ENCODE measurements at regions not wholly inside any gene's neighbourhood (a gene's known extent, or its start where the extent isn't known, plus 50 kb on each side); places are given as distances from the start of the nearest gene placed in this dataset.

DNA sequence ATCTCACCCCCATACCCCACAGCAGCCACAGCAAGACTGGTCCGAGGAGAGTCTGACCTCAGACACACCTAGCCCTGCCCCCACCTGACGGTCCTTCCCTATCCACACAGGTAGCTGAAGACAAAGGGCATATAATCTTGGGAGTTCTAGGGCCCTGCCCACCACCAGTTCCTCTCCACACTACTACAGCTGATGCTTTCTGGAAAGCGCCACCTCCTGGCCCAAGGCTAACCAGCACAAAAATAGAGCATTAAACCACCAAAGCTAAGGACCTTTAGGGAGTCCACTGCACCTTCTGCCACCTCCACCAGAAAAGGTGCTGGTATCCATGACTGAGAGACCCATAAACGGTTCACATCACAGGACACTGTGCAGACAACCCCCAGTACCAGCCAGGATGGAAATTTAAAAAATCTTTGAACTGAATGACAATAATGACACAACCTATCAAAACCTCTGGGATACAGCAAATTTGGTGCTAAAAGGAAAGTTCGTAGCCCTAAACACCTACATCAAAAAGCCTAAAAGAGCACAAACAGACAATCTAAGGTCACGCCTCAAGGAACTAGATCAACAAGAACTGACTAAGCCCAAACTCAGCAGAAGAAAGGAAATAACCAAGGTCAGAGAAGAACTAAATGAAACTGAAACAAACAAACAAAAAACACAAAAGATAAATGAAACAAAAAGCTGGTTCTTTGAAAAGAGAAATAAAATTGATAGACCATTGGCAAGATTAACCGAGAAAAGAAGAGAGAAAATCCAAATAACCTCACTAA is 122.1 kb upstream of the TPRG1 start:
- DNase-seq = peak; percentile 14

DNA sequence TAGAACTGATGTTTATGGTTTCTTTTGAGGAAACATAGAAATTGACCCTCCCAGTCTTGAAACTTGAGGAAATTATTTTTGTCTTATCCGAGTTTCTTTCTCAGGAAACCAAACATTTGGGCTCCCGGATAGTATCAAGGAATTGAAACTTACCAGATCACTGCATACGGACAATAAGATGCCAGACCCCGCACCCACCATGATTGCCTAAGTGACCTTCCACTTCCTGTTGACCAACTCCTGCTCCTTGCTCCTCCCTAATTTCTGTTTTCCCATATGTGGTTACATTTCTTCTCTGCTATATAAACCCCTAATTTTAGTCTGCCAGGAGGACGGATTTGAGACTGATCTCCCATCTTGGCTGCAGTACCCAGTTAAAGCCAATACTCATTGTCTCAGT is 118.4 kb upstream of the TPRG1 start:
- DNase-seq = no peak

DNA sequence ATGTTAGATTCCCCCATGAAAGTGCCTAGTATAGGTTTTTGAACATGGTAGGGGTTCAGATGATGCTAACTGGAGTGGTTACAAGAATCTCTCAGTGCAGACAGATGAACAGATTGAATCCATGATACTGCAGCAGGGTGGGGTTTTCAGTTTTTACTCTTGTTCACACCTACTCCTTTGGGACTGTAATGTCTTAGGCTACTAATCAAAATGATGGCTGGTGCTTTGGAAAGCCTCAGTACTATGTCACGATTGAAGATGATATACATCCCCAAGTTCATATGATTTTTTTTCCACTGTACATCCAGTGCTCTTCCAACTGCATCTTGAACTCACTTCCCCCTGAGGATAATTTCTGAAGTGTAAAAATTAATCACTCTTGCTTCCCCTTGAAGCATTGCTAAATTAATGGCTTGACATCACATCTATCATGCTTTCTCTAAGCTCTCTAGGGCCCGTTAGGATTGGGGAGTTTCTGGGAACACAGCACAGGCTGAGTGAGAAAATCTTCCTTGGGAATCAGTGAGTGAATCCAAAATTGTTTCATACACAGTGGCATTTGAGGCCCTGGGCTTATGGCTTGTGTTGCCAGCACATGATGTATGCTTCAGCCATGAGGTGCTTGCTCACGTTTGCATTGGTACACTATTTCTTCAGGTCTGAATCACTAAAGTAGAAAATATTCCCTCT is 115.0 kb upstream of the TPRG1 start:
- no peak for DNase-seq

DNA sequence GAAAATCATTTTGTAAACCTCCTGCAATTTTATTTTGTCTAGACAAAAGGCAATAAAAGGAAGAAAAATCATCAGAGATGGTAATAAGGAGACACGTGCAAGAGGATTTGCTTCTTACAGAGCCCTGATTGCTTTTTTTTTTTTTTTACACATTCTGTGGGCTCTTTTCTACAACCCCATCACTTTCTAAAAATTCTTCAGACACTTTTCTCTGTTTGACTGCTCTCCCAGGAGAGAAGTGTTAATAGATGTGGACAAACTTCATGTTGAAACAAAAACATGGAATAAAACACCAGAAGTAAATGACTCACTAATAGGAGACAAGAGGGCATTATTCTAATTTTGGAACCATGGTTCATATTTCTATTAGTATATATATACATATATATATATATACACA is 114.4 kb upstream of the TPRG1 start:
- no peak for DNase-seq

DNA sequence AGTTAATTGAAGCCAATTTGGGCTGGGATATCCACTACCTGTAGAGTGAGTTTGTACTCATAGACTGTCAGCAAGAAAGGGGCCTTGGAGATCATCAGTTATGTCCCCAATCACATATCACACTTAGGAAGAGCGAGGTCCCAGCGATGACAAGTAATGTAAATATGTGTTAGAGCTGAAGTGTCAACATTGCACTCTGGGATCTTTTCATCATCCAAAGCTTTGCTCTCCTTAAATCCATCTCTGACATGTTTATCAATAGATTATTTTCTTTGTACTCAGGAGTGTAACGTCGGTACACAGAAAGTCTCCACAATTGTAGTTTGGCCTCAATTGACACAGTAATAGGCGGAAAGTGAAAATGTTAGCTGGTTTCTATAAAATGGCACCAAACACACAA is 113.7 kb upstream of the TPRG1 start:
- DNase-seq = no peak

DNA sequence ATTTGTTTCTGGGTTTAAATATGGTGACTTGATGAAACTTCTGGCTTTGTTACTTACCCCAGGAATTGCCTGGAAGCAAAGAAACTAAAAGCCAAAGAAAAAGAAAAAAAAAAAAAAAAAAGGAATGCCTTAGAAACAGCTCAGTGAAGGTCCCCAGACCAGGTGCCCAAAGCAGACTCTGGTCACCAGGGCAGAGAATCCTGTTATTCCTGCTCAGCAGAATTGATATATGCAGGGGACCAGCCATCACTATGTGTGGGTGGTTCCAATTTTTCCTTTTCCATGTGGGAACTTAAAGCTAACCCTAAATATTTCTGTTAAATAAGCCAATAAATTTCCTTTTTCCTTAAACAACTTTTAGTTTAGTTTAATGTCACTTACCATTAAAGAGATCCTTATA is 100.8 kb upstream of the TPRG1 start:
- no peak for DNase-seq

DNA sequence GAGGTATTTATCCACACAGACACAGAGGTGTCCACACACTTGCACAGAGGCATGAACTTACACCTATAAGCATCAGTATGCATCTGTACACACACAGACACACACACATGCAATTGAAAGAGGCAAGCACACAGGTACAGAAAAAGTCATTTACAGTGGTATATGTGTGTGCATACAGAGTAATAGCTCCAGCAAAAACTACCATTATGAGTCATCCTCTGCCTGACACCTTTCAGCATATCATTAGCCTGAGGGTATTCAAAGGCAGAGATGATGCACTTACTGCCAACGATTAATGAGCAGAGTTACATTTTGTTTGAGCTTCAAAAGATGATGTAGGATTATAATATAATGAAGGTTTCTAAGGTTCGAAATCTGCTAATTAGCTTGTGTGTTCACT is 100.3 kb upstream of the TPRG1 start:
- DNase-seq = no peak

DNA sequence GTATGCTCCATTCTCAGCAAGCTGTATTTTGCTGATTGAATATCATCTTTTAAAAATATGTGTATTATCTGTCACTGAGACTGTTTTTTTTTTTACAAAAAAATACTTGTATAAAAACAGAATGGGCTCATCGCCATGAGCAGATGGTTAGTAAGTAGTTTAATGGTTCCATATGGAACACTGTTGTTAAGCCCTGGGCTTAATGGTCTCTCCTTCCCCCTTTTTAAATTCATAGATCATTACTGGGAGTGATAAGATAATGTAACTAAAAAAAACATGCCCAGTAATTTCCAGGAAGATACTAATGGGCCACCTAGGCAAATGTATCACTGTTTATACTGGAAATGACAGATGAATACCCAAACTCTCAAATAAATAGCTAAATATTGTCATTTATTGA is 95.3 kb upstream of the TPRG1 start:
- DNase-seq = no peak

DNA sequence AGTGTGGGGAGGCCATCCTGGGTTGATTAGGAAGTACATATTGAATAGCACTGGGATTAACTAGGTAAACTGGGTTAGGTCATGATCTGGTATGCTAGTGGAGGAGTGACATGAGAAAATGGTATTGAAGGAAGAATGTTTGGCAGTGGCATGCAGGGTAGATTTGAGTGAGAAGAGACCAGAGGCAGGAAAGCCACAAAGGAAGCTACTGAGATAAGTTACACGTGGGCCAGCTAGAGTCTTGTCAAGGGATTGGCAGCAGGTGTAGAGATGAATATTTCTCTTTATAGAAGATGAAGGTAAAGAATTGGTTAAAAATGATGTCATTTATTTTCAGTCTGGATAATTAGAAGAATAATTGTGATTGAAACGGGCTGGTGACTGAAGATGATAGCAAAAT is 91.0 kb upstream of the TPRG1 start:
- DNase-seq = no peak

DNA sequence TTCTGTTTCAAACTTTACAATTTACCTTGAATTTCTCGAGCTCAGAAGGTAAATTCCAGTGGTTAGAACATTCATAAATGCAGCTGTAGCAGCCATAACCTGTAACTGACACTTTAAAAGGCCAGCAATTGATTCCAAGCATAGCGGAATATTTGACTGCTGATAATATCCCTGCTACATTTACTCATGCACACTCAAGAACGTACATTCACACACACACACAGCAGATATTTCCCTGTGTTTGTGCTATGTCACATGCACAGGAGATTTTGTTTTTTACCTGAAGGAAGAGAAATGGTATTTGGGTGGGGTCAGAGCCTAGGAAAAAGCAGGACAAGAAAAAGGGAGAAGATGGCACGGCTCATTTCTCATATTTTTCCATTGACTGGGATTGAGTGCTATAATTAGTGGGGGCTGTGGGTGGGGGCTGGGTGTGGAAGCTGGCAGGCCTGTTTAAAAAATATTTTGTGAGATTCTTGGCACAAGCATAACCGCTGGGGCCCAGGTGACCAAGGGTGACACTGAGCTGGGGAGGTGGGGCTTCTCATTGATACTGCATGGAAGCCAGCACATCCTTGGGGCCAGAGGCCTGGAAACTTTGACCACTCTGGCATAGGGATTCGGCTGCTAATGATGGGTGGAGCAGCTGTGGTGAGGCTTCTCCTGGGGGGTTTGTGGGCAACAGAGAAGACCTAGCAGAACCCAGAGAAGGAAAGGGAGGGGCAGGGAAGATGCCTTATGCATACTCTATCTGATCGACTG is 88.9 kb upstream of the TPRG1 start:
- DNase-seq = no peak

DNA sequence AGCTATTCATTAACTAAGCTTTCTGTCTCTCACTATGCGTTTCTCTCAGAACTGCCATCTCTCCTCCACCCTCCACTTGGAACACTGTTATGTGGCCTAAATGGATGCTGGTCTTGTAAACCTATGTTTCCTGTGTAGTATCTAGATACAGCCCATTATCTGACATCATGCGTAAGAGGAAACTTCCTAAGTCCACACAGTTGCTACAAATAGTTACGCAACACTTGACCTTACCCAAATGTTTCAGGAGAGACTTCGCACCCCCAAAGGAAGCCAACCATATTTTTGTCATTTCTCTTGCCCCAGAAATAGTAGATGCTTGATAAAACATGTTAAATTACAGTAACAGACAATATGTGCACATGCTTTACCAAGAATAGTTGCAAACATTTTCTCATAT is 87.2 kb upstream of the TPRG1 start:
- DNase-seq = no peak

DNA sequence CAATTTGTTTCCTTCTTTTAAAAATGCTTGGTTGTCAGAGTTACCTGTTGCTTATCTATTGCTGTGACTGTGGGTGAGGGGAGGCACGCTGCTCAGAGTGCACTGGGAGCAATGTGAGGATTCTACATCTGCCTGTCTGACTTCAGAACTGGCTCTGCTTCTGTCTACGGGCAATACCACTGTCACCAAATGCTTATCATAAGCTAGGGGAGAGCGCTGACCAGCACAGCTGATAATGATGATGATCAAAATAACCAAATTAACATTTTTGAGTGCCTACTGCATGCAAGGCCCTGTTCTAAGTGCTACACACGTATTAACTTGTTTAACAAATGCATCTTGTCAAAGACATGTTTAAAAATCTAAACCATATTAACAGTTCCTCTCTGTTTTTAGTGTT is 79.2 kb upstream of the TPRG1 start:
- DNase-seq = no peak

DNA sequence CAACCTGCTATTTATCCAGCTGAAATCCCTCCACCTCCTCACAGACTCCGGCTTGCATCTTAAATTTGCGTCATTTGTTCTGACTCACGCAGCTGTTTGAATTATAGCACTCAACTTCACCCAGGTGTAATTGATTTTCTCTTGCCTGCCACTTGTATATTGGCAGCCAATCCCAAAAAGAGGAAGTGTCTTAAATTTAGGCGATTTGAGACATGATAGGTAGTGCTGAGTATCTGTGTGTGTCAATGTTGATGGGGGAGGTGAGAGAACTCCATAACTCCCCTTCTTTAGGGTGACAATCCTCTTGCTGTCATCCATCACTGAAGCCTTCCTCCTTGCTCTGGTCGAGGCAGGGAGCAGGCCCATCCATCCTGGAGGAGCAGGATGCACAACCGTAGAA is 77.2 kb upstream of the TPRG1 start:
- DNase-seq = no peak

DNA sequence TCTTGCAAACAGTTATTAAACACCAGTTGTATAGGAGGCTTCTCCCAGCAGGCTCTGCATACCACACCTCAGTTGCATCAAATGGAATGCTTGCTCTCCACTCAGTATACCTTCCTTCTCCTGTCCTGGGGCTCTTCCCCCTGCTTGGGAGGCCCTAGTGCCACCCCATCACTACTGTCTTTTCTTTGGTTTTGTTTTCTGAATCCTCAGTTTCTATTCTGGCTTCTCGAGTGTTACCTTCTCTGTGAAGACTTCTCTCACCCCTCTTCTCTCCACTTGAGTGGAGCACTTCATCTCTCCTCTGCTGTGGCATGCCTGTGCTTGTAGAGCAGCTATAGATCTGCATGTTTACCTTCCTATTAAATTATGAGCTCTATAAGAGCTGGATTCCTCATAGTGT is 75.7 kb upstream of the TPRG1 start:
- no peak for DNase-seq

DNA sequence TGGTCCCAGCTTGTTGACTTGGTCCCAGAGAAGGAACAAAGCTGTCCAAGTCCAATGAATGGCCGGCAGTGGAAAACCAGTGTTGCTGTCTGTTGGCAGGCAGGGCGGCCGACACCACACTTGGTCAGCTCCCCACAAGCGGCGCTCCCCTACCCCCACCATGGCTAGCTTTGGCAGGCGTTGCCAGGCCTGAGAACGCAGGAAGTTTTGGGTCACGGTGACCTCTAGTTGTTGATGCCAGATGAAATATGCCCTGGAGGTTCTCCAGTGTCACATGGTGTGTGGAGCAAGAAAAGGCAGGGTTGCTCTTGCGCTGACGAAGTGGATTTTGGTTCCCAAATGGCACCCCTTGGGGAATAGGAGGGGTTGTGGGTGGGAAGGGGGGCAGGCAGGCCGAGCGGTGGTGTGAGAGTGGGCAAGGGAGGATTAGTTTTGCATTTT is 72.7 kb upstream of the TPRG1 start:
- DNase-seq = no peak

DNA sequence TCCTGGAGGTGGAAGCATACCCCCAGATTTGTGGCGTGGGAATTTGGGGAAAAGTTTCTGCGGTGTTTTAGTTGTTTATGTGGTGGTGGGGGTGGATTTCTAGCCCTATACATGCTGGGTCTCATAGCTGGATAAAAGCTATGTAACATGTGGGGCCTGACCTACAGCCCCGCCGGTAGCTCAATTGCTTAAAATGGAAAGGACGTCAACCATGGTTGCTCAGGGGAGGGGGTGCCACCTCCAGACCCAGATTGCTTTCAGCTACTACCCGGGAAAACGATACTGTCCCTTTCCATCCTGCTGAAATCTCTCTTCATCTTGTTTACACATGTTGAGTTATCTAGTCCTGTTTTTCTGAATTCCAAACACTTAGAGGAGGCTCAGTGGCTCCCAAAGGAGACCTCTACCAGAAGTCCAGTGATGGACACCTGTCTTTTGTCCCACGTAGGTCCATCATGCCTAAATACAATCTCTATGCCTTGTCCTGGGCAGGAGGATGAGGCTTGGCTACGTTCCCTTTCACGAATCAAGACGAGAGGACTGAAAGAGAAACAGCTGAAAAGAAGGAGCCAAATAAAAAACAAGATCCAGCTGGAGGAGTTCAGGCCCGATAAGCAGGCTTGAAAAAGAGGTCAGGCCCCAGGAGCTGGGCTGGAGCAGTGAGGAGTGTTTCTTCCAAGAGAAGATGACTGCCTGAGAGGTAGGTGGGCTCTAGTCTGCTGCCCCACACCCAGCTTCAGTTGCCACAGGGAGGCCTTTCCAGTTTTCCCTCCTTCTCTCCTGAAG is 72.1 kb upstream of the TPRG1 start:
- DNase-seq = no peak

DNA sequence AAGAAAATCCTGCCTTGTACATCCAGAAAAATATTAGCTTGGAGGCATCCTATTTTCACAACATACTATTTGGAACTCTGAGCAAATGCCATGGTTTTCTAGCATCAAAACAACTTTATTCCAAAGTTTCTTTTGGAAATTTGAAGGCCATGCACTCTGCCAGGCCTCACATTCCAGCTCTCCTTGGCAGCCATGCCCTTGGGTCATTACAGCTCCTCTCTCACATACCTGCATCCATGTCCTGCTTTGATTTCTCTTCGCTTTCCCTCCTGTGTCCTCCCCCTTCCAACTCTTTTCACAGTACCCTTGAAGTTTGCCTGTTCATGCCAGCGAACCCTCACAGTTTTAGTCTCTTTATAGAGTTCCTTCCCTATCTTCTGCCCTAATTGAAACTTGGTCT is 70.9 kb upstream of the TPRG1 start:
- no peak for DNase-seq

DNA sequence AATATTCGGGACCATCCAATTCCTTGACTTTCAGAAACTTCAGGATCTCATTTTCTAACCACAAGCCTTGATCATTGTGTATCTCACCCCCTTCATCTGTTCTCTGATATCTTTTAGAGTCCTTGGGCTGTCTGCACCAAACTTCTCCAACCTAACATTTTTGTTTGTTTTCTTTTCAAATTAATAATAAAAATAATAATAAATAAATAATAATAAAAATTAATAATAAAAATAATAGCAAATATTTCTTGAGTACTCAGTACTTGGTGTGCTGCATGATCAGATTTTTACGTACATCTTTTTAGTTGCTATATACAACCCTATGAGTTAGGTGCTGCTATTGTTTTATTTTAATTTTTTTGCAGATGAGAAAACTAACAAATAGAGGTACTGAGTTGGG is 70.2 kb upstream of the TPRG1 start:
- no peak for DNase-seq

DNA sequence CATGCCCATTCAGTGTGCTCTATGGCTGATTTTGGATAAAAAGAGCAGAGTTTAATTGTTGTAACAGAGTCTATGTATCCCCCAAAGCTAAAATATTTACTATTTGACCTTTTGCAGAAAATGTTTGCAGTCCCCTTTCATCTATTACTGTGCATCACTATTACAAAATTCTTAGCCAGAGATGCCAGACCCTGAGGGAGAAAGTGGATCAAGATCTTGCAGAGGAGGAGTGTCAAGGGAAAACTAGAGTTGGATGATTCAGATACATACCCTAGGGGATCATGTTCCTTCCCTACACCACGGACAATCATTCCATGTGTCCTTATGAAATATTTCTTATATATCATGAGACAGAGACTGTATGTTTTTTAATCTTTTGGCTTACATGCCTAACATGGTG is 68.6 kb upstream of the TPRG1 start:
- no peak for DNase-seq

DNA sequence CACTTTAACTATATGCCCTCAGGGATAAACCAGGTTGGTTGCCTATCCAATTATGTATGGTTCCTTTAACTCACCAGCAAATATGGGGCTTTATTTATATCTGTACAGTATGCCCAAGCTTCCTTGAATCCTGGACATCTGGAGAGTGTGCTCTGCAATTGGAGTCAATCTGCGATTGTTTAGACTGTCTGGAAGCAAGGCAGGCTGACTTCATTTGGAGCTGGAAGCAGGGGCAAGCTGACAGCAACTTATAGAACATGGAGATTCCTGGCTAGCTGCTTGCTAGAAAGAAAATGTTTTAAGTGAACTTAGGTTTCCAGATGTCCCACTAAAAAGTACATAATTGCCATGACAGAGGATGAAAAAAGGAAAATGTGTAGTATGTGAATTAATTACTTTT is 63.7 kb upstream of the TPRG1 start:
- no peak for DNase-seq

DNA sequence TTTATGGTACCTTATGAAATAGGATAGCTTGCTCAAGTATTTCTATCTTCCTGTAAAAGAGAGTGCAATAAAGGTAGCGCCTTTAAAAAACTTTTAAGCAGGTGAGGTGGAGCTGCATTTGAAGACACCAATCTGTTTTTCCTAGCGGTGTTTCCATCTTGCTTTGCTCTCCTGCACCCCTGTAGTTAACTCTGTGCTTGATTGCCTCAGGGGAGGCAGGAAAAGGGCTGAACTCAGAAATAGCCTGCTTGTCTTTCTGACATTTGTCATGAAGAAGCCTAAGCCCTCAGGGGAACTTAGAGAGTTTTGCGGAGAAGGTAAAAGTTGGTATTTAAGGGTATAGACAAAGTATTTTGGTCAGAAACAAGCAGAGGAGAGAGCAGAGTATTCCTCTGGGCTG is 63.0 kb upstream of the TPRG1 start:
- no peak for DNase-seq

DNA sequence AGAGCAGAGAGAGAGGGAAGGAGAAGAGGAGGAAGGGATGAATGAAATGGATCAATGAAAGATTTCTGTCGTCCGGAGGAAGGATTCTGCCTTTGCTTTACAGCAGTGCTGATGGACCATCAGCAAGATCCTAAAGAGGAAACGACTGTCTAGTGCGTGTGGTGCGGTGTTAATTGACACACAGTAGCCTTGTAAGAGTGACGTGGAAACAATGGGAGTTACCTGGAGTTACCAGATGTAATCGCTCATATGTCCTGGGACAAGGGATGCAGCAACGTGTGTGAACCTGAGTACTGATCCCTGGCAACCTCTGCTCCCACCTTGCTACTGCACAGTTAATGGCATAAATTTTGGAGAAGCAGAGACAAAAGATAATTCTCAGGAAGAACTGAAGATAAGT is 62.6 kb upstream of the TPRG1 start:
- DNase-seq = no peak

DNA sequence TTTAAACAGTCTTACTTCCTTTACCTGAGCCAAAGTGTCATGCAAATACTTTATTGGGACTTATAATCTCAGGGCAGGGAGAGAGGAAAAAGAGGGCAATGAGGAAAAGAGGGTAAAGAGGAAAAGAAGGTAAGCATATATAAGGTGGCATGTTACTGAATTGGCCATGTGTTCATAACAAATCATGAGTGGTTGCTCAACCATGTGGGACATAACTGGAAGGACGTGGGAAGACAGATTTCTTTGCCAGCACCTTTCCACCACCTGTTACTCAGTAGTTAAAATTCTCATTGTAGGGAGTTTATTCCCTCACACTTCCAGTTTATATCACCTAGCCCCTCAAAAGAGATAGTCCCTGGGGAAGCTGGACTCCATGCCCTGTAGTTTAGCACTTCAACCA is 54.7 kb upstream of the TPRG1 start:
- no peak for DNase-seq
